ENCODE measurements at regions not wholly inside any gene's neighbourhood (a gene's known extent, or its start where the extent isn't known, plus 50 kb on each side); places are given as distances from the start of the nearest gene placed in this dataset.

DNA sequence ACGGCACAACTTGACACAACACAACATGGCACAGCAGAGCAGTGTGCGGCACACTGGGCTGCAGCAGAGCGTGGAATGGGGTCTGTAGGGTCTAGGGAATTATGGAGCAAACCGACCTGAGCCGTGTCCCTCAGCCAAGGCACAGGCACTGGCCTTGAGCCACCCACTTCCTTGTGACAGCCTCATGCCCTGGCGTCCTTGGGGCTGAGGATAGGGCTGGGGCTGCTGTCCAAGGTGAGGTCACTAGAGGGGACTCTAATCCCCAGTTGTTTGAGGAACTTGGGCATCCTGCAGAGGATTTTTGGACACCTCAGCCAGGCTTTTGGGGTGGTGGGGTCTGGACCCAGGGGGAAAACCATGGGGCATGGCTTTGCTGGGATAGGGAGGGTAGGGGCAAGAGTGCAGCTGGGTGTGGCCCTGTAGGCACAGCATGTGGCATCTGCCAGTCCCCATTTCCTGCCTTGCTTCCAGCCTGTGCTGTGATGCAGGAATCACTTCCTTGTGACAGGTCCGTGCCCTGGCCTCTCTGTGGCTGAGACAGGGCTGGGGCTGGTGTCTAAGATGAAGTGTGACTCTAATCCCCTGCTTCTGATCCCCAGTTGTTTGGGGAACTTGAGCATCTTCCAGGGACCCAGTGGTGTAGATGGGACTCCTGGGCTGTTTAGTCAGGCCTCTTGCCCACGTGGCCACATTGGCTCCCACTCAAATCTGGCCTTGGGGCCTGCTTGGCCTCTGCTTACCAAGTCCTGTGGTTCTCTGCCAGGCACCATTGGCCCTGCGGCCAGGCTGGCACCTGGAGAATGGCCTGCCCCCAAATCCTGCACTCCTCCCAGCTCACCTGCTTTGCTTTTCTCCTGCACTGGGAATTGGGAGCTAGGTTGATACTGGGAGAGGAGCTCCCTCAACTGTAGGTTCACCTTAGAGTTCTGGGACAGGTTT, 78.5 kb downstream of the SCGB2B2 start:
- TF ChIP-seq POLR2A (IDR thresholded peaks at IDR 0.05; ENCODE audit: low read depth, low read length) = no peak
- no peak for TF ChIP-seq TAF1 (IDR thresholded peaks at IDR 0.05; ENCODE audit: low read depth, low read length)
- no peak for TF ChIP-seq POLR2AphosphoS5 (IDR thresholded peaks at IDR 0.05; ENCODE audit: low read depth, low read length)
- no peak for TF ChIP-seq POU2F2 (IDR thresholded peaks at IDR 0.05; ENCODE audit: low read depth, low read length)
- TF ChIP-seq PAX5 (IDR thresholded peaks at IDR 0.05; ENCODE audit: insufficient read depth, low read length, severe bottlenecking) = no peak
- no peak for TF ChIP-seq SPI1 (IDR thresholded peaks at IDR 0.05; ENCODE audit: low read depth, low read length)

All from GM12891 (cell line).